Right lobe of liver (tissue), 6 donors: ENCODE measurements at regions not wholly inside any gene's neighbourhood (a gene's known extent, or its start where the extent isn't known, plus 50 kb on each side); places are given as distances from the start of the nearest gene placed in this dataset.

Experiments
- ATAC-seq, 4 donors: fragments of 200-7000 bp; cut with Tn5 transposase; one replicate each; pipeline ENCODE4 v1.9.1; 2020; ENCODE audit warnings: mild to moderate bottlenecking in 4 of 4, moderate library complexity in 4 of 4
- DNase-seq, 3 donors: peaks; one replicate each; pipeline ENCODE4 v3.0.0-alpha.2; 2020
- H3K27ac ChIP-seq, 3 donors: fragments of 200-600 bp; one replicate each; pipeline ENCODE4 v1.8.0; 2022
- H3K27me3 ChIP-seq, 2 donors: fragments of 200-600 bp; one replicate each; pipeline ENCODE4 v1.8.0; 2022
- H3K36me3 ChIP-seq, 4 donors: fragments of 200-600 bp; sonication (generic) in 1 of 4; one replicate each; pipeline versions ENCODE4 v1.5.1 to v1.8.0; 2017 to 2022; ENCODE audit warnings: control low read depth in 1 of 4
- H3K4me1 ChIP-seq, 4 donors: fragments of 200-600 bp; sonication (generic) in 1 of 4; one replicate each; pipeline versions ENCODE4 v1.5.1 to v1.8.0; 2017 to 2022; ENCODE audit warnings: control low read depth in 1 of 4
- H3K4me3 ChIP-seq, 3 donors: fragments of 200-600 bp; one replicate each; pipeline ENCODE4 v1.8.0; 2022
- H3K9me3 ChIP-seq, 4 donors: fragments of 200-600 bp; sonication (generic) in 1 of 4; one replicate each; pipeline versions ENCODE4 v1.5.1 to v1.8.0; 2017 to 2022; ENCODE audit warnings: control low read depth in 1 of 4
- POLR2A ChIP-seq: fragments of 450-650 bp; IDR thresholded peaks from one replicate; pipeline ENCODE4 v1.6.1; 2017; ENCODE audit warnings: antibody characterized with exemption, mild to moderate bottlenecking
- WGBS: methylation state at CpG from one replicate; pipeline ENCODE4 v1.1.6; 2018; ENCODE audit warnings: low coverage, low lambda C conversion rate; ENCODE audit not compliant: insufficient coverage; ENCODE audit errors: missing lambda C conversion rate; 5-methylcytosine and 5-hydroxymethylcytosine counted together
- intact Hi-C, 2 donors: fragments of 100-400 bp; cut with DNase I; formaldehyde crosslinking; loops; one replicate each; pipeline versions ENCODE4 v1.11.2 to v1.14.1; 2022
- TF ChIP-seq, protein P1 (sequence below), 4 donors: fragments of 200-600 bp in 3 of 4; fragments of 450-650 bp in 1 of 4; IDR thresholded peaks; one replicate each; pipeline versions ENCODE4 v1.5.1 to v1.8.0; 2016 to 2022; ENCODE audit warnings: antibody characterized with exemption in 4 of 4, mild to moderate bottlenecking in 2 of 4
- donor health status: DM: no; HTN: yes; CAD: no.
- donor health status: DM: no; HTN: no; CAD: no.
- donor health status: DM: no; HTN: no; CAD: no.
- donor health status: DM: no; HTN: yes; CAD: no.
- donor health status: DM: no; HTN: yes; CAD: no.

DNA sequence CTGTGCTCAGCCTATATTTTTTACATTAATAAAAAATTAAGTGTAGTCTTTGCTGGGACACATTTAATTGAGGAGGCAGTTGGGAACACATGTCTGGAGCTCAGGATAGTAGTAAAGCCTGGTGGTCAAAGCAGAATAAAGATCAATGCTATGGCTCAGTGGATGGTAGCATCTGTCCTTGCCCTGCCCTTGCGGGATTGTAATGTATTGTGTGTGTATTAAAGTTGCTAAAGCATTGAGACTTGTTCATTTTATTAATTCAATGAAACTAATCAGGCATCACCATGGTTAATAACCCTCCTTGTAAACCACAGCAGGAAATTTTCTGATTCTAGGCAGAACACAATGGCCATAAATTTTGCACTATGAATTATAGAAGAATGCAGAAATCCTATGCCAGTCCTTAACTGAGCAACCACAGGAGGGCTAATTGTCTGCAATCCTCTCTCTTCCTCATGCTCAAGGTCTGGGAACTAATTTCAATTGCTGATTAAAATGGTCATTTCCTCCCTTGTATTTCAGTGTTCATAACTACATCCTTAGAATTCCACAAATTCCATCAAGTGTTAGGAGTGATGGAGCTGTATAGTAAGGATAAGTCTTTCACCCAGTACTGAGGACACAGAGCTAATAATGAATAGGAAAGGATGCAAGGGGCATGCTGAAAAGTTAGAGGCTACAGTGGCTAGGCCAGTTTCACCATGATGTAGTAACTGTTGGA lies 403.2 kb upstream of the DDI1 start:
- Histone ChIP-seq H3K36me3 (no peaks in the 10 kb centered on the region), H3K27me3 (no peaks in the 10 kb centered on the region), H3K9me3 (no peaks in the 10 kb centered on the region), H3K27ac (no peak overlapping the region), H3K4me1 (no peaks in the 10 kb centered on the region), H3K4me3 (no peak overlapping the region)
- TF ChIP-seq, protein P1, sequence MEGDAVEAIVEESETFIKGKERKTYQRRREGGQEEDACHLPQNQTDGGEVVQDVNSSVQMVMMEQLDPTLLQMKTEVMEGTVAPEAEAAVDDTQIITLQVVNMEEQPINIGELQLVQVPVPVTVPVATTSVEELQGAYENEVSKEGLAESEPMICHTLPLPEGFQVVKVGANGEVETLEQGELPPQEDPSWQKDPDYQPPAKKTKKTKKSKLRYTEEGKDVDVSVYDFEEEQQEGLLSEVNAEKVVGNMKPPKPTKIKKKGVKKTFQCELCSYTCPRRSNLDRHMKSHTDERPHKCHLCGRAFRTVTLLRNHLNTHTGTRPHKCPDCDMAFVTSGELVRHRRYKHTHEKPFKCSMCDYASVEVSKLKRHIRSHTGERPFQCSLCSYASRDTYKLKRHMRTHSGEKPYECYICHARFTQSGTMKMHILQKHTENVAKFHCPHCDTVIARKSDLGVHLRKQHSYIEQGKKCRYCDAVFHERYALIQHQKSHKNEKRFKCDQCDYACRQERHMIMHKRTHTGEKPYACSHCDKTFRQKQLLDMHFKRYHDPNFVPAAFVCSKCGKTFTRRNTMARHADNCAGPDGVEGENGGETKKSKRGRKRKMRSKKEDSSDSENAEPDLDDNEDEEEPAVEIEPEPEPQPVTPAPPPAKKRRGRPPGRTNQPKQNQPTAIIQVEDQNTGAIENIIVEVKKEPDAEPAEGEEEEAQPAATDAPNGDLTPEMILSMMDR (IDR thresholded peaks at IDR 0.05): no peak
- TF ChIP-seq POLR2A: no peak
- ATAC-seq (no peak), DNase-seq (no peak)
- intact Hi-C loops: no loop called here
- 46% methylated on average over 1 of the region's 1 CpG for WGBS

GRCh38 chr11:103633819-103634590 lies 402.4 kb upstream of the DDI1 start:
- no peaks in the 10 kb centered on the region for H3K4me1 ChIP-seq
- H3K36me3 ChIP-seq: no peaks in the 10 kb centered on the region
- 46% methylated on average over 3 of the region's 3 CpGs for WGBS
- no peaks in the 10 kb centered on the region for H3K27me3 ChIP-seq
- TF ChIP-seq POLR2A: no peak
- TF ChIP-seq, protein P1 (IDR thresholded peaks at IDR 0.05): no peak
- no peak overlapping the region for H3K4me3 ChIP-seq
- no peaks in the 10 kb centered on the region for H3K9me3 ChIP-seq
- DNase-seq: no peak
- no peak overlapping the region for H3K27ac ChIP-seq
- no peak for ATAC-seq
- intact Hi-C loops: no loop called here

- no peak overlapping the region for H3K4me3 ChIP-seq
- no peaks in the 10 kb centered on the region for H3K27me3 ChIP-seq
- no peaks in the 10 kb centered on the region for H3K36me3 ChIP-seq
- no peak for TF ChIP-seq POLR2A
- TF ChIP-seq, protein P1 (IDR thresholded peaks at IDR 0.05): no peak
- ATAC-seq (no peak), DNase-seq (no peak)
- no peaks in the 10 kb centered on the region for H3K9me3 ChIP-seq
- no peak overlapping the region for H3K27ac ChIP-seq
- intact Hi-C loops: no loop called here
- no peaks in the 10 kb centered on the region for H3K4me1 ChIP-seq
- 46% methylated on average over 5 of the region's 6 CpGs for WGBS
Observed at GRCh38 chr11:103636232-103636631, 400.2 kb upstream of the DDI1 start.

DNA sequence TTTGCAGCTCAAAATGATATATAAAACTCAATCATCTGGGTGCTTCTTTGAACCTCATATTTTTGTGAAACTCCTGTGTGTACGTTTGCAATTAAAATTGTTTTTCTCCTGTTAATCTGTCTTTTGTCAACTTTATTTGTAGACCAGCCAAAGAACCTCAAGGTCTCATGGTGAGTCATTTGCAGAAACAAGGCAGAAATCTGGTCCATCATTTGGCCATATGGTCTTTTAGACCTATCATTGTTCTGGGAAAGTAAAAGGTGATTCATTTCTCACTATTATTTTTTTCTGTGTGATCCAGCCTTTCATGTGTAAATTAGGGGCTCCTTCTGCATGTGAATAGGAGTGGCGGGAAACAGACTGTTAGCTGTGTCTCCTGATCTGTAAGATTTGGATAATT lies 399.1 kb upstream of the DDI1 start:
- no peaks in the 10 kb centered on the region for H3K9me3 ChIP-seq
- H3K4me3 ChIP-seq: no peak overlapping the region
- H3K27me3 ChIP-seq: no peaks in the 10 kb centered on the region
- intact Hi-C loops: no loop called here
- no peak for DNase-seq
- WGBS: 31% methylated on average over 2 of the region's 2 CpGs
- TF ChIP-seq POLR2A: no peak
- TF ChIP-seq, protein P1 (IDR thresholded peaks at IDR 0.05): no peak
- no peaks in the 10 kb centered on the region for H3K36me3 ChIP-seq
- no peaks in the 10 kb centered on the region for H3K4me1 ChIP-seq
- H3K27ac ChIP-seq: no peak overlapping the region
- ATAC-seq: no peak
